Cerebellar cortex (tissue), 1 donor: ENCODE measurements at regions not wholly inside any gene's neighbourhood (a gene's known extent, or its start where the extent isn't known, plus 50 kb on each side); places are given as distances from the start of the nearest gene placed in this dataset.

Source experiments
- DNase-seq: peaks from one replicate; pipeline ENCODE4 v3.0.0-alpha.2; 2015; ENCODE audit warnings: low spot score

DNA sequence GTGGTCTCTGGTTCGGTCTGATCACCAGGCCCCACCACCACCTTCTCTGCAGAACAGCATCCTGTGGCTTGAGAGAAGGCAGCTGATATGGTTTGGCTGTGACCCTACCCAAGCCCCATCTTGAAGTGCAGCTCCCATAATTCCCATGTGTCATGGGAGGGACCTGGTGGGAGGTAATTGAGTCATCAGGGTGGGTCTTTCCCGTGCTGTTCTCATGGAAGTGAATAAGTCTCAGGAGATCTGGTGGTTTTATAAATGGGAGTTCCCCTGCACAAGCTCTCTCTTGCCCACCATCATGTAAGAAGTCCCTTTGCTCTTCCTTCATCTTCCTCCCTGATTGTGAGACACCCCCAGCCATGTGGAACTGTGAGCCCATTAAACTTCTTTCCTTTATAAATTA is 352.3 kb upstream of the CDH5 start:
- no peak for DNase-seq

DNA sequence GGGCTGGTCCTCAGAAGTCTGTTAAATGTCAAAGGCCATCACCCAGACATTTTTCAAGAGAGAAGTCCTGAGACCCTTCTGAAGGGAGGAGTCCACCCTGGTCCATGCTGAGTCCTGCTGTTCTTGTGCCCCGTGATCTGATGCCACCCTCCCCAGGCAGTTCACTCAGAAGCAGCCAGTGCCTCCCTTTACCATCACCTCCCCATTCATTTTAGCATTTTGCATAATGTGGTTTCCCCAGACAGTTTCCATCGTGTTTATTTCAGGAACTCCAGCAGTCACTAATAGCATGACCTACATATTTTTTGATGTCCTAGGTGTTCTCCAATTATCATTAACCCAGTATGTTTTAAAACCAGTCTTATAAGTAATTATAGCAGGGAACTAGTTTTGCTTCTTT is 353.0 kb upstream of the CDH5 start:
- DNase-seq = no peak

- no peak for DNase-seq
Measured at GRCh38 chr16:66008136-66008535, 358.4 kb upstream of the CDH5 start.

DNA sequence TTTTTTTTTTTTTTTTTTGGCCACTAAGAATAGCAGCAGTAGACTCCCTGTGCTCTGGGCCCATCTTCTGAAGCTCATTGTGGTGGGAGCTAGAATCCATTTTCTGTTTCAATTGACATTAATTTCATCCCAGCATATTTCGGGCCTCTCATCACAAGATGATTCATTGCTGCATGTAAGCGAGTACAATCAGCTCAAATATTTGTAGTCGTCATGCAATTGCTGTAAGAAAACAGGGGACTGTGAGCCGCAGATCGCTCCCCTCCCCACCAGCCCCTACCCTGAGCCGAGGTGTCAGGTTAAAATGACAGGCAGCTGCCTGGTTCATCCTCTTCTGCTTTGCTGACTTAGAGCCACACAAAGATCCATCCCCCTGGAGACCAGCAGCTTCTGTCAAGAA is 358.8 kb upstream of the CDH5 start:
- no peak for DNase-seq

- no peak for DNase-seq
Measured at GRCh38 chr16:66006485-66006884, 360.0 kb upstream of the CDH5 start.

DNA sequence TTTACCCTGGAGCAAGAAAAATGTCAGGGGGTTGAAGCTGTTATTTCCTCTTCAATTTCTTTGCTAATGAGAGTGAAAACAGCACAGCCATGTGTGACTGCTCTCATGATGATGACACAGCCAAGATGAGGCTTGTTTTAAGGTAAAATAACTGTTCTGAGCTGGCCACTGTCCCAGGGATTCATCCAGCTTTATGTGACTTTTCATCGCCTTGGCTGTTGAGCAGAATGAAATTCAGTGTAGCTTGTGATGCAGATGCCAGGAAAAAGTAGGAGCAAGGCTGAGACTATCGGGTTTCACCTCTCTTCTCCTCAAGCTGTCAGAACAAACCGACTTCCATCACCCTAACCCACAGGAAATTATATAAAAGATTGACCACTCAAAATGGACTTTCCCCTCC is 361.8 kb upstream of the CDH5 start:
- DNase-seq = no peak

DNA sequence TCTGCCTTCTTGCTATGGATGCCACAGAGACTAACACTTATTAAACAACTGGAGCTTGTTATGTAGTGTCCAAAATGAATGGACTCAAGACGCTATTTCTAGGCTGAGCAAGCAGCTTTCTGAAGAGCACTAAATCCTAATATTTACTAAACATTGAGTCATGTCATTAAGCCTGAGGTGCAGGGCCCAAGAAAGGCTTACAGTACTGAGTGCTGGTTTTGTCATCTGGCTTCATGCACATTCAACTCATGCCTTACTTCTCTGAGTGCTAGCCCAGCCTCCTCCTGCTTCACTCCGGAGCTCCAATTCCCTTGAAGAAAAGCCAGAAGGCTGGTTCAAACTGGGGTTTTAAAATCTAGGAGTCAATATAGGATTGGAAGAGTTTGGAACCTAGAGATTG is 363.3 kb upstream of the CDH5 start:
- no peak for DNase-seq

GRCh38 chr16:66002601-66003000 is 363.9 kb upstream of the CDH5 start:
- no peak for DNase-seq

- no peak for DNase-seq
Measured at GRCh38 chr16:66001432-66001831, 365.1 kb upstream of the CDH5 start.

- DNase-seq = no peak
Measured at GRCh38 chr16:65998443-65998842, 368.0 kb upstream of the CDH5 start.

DNA sequence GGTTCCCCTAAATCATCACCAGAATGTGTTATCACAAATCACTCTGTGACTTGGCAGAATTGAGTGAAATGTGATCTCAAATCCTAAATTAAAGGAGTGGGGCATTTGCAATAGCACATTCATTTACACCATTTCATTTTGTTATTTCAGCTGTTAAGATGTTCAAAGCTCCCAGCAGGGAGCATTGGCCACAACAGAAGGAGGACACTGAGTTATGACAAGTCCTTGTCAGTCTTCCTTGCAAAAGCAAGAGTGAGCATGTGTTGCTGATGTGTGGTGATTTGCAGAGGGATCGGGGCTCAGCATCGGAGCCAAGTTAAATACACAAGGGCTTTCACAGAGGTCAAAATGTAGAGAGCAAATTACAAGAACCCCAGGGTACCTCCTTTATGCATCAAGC is 372.2 kb upstream of the CDH5 start:
- no peak for DNase-seq

DNA sequence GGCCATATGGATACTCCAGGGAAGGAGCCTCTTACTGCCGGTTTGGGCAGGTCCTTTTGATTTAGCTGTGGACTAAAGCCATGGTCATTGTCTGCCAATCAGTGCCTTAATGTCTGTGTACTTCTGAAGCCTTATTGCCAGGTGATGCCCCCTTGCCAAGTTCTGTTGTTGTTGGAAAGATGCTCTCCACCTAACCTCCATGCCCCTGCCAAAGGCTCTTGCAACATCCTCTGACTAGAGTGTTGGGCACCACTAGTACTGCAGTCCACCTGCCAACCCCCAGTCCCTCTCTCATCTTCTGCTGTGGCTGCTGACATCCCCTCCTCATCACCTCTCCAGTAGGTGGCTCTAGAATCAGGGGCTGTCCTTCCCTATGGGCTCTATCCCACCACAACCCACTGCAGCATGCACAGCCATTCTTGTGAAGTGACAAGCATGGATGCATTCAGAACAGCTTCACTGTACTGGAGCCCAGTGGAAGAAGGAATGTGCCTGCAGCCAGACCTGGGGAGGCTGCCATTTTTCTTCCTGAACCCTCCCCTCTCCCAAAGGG is 375.3 kb upstream of the CDH5 start:
- DNase-seq = peak; percentile 2

DNA sequence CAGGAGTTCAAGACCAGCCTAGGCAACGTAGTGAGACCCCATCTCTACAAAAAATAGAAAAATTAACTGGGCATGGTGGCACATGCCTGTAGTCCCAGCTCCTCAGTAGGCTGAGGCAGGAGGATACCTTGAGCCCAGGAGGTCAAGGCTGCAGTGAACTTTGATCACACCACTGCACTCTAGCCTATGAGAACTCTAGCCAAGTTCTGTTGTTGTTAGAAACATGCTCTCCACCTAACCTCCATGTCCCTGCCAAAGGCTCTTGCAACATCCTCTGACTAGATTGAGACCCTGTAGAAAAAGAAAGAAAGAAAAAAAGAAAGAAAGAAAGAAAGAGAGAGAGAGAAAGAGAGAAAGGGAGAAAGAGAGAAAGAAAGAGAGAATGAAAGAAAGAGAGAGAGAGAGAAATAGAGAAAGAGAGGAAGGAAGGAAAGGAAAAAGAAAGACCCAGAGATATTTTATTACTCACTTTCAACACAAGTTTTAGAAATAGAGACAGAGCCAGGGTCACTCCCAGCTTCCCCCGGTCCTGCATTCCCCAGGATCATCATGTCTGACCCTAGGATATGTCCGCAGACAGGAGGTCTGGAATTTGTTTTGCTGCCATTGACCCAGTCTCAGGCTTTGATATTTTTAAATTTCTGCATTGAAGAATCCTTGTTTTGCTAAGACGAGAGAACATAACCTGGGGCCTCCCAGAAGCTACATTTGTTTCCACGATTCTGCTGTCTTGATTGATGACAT is 376.5 kb upstream of the CDH5 start:
- no peak for DNase-seq

- DNase-seq = no peak
Measured at GRCh38 chr16:65988024-65988595, 378.4 kb upstream of the CDH5 start.

DNA sequence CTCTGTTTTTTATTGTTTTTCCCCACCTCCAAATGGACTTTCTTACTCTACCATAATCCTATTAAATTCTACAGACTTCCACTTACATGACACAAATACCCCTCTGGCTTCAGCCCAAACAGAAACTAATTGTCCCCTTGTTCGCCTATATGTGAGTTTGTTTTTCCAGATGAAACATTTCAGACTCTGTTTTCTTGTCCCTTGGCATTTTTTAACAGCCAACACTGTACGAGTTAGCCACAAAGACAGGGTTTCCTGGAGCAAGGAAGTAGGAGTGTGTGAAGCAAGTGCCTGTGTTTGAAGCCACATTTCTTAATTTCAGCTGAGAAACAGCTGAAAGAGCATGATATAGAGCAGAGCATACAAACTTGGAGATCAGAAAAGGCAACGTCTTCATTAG is 382.2 kb upstream of the CDH5 start:
- no peak for DNase-seq

DNA sequence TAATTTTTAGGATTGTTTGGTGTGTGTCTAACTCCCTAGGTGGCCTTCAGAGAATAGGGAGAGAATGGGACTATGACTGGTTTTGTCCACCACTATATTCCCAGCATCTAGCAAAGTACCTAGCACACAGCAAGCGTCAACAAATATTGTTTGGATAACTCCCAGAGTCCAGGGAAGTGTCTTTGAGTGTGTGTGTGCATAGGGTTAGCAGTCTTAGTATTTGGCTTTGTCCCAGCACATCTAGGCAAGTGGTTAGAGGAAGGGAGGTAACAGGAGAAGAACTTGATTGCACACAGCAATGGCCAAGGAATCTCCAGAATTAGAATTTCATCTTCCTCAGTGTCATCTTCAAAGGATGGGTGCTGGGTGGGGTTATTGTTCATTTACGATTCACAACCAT is 385.4 kb upstream of the CDH5 start:
- no peak for DNase-seq

GRCh38 chr16:65975049-65975708 is 391.3 kb upstream of the CDH5 start:
- no peak for DNase-seq

GRCh38 chr16:65967376-65967775 is 399.1 kb upstream of the CDH5 start:
- DNase-seq = no peak

GRCh38 chr16:65965628-65966027 is 400.9 kb upstream of the CDH5 start:
- DNase-seq = no peak

- DNase-seq = no peak
Measured at GRCh38 chr16:65964752-65965151, 401.7 kb upstream of the CDH5 start.

- no peak for DNase-seq
Measured at GRCh38 chr16:65961476-65962143, 404.9 kb upstream of the CDH5 start.

DNA sequence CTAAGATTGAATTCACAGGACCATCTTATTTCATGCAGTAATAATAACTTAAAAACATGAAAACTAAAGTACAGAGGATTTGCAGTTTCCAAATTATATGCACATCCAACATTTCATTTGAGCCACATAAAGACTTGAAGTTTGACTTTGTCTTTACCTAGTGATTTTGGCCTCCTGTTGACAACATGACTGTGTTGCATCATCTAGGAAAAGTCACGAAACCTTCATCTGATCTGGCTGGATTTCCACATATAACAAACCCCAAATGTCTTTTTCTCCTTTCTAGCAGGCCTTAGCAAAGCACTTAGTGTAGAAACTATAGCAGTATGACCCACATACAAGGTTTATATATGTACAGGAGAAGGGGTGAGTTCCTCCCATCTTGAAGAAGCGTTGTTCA is 406.5 kb upstream of the CDH5 start:
- DNase-seq = no peak

DNA sequence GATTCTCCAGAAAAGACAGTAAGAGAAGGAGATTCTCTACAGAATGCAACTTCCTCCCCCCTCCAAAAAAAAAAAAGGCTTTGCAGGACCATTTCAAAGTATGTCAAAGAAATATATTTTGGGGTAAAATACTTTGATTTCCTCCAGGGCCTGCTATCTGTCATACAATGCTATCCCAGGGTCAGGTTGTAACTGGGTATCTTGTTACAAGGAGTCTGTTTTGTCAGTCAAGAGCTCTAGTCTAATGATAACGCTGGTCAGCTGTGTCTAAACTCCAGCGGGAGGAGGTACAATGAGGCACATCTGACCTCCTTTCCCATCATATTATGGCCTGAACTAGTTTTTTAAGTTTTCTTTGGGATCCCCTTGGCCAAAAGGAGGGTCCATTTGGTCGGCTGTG is 408.4 kb upstream of the CDH5 start:
- DNase-seq = no peak
